ENCODE measurements at regions not wholly inside any gene's neighbourhood (a gene's known extent, or its start where the extent isn't known, plus 50 kb on each side); places are given as distances from the start of the nearest gene placed in this dataset.

DNA sequence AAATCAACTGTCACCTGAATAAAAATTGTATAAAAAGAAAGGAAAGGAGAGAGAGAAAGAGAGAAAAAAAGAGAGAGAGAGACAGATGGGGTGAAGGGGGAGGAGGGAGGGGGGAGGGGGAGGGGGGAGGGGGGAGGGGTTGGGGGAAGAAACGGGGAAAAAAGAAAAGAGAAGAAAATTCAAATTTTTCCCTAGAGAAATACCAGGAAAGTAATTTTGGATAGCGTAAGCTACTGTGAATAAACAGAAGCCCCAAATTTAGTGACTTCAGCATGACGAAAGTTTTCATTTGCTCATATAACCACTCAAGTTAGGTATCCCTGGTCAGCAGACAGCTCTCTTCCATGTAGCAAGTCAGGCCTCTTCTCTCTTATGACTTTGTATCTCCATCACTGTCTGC is 289.4 kb upstream of the MYOCD start:
- H3K27me3 ChIP-seq: no peaks in the 10 kb centered on the region; the same call in 1 of the 2 replicates
- H3K4me1 ChIP-seq: no peaks in the 10 kb centered on the region
- no peak overlapping the region for H3K27ac ChIP-seq
- H3K36me3 ChIP-seq: no peaks in the 10 kb centered on the region
- peaks cover 7% of the 10 kb centered on the region for H3K9me3 ChIP-seq (replicated peaks)
- DNase-seq: no peak
- H3K4me3 ChIP-seq: no peak overlapping the region

DNA sequence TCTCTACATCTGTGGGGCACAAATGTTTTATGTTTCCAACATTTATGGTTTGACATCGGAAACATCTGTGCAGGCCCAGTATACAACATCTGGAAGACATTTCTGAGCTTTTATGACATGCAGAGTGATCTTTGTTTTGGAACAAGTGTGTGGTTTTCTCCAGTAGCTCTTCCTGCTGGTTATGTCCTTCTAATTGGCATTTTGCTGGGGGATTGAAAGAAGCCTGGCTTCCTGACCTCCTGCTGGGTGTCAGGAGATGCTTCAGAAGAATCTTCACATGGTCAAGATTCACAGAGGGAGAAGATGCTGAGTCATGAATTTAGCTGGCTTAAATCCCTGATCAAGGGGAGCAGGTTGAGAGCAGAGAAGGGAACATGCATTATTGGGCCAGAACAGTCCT is 279.5 kb upstream of the MYOCD start:
- Histone ChIP-seq H3K9me3 (replicated peaks) (no peaks in the 10 kb centered on the region), H3K4me3 (no peak overlapping the region), H3K4me1 (no peaks in the 10 kb centered on the region), H3K27me3 (peaks cover 26% of the 10 kb centered on the region), H3K36me3 (no peaks in the 10 kb centered on the region), H3K27ac (no peak overlapping the region)
- no peak for DNase-seq

DNA sequence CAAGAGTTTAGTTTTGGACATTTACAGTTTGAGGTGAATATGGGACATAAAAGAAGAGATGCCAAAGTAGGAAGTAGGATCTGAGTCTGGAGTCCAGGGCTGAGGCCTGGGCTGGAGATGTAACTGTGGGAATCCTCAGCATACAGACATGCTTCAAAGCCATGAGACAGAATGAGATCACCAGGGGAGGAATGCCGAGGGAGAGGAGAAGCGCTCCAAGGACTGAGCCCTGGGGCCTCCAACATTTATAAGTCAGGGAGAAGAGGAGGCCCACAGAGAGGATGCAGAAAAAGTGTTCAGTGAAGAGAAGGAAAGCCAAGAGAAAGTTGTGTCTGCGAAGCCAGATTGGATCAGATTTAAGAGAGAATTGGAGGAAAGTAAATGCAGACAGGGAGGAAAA is 277.5 kb upstream of the MYOCD start:
- Histone ChIP-seq H3K27ac (no peak overlapping the region), H3K36me3 (no peaks in the 10 kb centered on the region), H3K9me3 (replicated peaks) (no peaks in the 10 kb centered on the region), H3K27me3 (peaks cover 26% of the 10 kb centered on the region), H3K4me3 (no peak overlapping the region), H3K4me1 (no peaks in the 10 kb centered on the region)
- no peak for DNase-seq

DNA sequence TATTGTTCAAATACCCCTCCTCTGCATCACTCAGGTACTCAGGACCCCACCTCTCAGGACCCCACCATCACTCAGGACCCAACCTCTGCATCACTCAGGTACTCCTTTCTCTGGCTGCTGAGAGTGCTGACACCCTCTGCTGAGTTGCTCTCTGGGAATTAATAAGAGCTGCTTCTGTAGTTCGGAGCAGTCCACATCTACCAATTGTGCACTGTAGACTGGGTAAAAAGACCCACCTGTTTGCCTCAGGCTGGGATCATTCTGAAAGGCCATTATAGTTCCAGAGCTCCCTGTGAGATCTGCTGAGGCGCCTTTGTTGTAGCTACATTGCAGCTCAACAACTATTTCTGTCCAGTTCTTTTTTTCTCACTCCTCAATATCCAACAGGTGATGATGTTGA is 276.3 kb upstream of the MYOCD start:
- Histone ChIP-seq H3K9me3 (replicated peaks) (no peaks in the 10 kb centered on the region), H3K4me3 (no peak overlapping the region), H3K27ac (no peak overlapping the region), H3K4me1 (no peaks in the 10 kb centered on the region), H3K27me3 (peaks cover 25% of the 10 kb centered on the region), H3K36me3 (no peaks in the 10 kb centered on the region)
- DNase-seq: no peak

DNA sequence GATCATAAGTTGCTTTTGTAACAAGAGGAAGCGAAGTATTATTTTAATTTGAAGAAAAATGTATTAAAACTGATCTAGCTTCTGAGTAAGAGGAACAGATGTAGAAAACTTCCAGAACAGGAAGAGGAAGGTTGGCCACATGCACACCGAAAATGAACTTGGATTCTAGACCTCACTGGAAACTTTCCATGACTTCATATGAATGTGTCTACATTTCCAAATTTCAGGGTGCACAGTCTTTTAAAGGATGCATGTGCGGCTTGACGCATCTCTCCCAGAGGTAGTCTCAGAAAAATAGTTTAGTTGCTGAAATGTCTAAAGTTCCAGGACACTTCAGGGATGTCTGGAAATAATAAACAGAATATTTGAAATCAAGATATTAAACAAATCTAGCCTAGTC is 275.1 kb upstream of the MYOCD start:
- Histone ChIP-seq H3K27ac (no peak overlapping the region), H3K36me3 (no peaks in the 10 kb centered on the region), H3K4me3 (no peak overlapping the region), H3K9me3 (replicated peaks) (no peaks in the 10 kb centered on the region), H3K27me3 (peaks cover 19% of the 10 kb centered on the region), H3K4me1 (no peaks in the 10 kb centered on the region)
- DNase-seq: no peak

DNA sequence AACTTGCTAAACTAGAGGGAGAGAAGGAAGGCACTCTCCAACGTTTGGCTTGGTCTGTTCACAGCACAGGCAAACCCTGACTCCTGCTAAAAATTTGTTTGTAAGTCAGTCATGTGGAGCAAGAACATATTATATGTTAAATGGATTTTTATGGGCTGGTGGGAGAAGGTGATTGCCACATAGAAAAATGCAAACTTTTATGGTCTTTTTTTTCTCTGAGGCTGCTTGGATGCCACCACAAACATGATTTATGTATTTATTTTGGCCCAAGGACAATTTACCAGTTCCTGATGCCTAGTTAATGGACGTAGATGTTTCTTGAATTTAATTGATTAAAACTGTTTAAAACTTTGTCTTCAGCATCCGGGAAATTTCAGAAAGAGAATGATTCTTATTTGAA is 274.2 kb upstream of the MYOCD start:
- no peak for DNase-seq
- H3K27ac ChIP-seq: no peak overlapping the region
- H3K27me3 ChIP-seq: peaks cover 19% of the 10 kb centered on the region
- H3K9me3 ChIP-seq (replicated peaks): no peaks in the 10 kb centered on the region
- H3K4me3 ChIP-seq: no peak overlapping the region
- H3K4me1 ChIP-seq: no peaks in the 10 kb centered on the region
- no peaks in the 10 kb centered on the region for H3K36me3 ChIP-seq

DNA sequence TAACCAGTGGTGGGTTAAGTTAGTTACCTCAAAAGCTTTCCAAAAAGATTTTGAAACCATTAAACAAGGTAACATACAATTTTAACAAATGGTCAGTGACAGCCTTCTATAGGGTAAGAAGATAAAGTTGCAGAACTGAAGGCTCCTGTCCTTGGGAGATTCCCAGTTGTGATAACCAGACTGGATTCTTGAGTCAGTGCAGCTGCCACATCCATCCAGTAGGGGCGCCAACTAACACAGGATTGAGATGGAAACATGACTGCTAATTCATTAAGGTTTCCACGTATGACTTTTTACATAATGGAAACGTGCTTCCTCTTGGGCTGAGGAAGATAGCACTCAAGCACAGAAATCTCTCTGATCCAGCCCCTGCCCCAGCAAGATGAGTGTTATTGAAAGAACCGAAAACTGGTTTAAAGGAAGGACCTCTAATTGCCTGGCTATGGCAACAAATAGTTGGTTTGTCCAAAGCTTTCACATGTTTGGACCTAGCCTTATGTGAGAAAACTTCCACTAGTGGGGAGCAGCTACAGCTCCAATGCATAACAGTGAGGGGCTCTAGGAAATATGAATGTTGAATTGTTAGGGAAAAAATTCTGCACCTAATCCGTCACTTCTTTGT is 269.8 kb upstream of the MYOCD start:
- Histone ChIP-seq H3K9me3 (replicated peaks) (no peaks in the 10 kb centered on the region), H3K27ac (no peak overlapping the region), H3K4me1 (no peaks in the 10 kb centered on the region), H3K36me3 (no peaks in the 10 kb centered on the region), H3K4me3 (no peak overlapping the region), H3K27me3 (peaks cover 6% of the 10 kb centered on the region; the same call in 1 of the 2 replicates)
- peak; percentile 48 to 75 for DNase-seq

DNA sequence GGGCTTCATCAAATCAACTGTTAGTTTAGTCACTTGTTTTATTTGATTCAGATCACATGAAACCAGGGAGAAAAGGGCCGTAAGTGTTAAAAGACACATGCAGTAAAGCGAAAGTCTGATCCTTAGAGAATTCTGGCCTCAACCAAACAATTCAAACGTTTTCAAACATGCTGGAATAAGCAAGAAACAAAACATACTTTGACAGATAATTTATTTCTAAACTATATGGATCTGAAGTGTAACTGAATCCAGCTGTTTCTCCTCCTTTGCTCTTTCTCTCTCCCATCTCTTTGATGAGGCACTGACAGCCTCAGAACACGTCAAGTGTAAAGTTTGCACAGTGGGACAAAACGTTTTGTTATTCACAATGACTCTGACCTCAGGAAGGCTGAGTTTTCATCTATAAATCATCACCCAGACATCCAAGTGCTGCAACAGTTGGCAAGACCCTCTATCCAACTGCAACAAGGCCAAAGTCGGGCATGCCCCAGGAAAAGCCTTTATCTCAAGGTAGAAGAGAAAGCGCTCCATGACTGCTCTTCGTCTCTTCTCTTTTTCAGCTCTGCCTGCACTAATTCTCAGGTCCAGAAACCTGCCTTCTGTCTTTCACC is 267.1 kb upstream of the MYOCD start:
- no peak for DNase-seq
- no peak overlapping the region for H3K27ac ChIP-seq

DNA sequence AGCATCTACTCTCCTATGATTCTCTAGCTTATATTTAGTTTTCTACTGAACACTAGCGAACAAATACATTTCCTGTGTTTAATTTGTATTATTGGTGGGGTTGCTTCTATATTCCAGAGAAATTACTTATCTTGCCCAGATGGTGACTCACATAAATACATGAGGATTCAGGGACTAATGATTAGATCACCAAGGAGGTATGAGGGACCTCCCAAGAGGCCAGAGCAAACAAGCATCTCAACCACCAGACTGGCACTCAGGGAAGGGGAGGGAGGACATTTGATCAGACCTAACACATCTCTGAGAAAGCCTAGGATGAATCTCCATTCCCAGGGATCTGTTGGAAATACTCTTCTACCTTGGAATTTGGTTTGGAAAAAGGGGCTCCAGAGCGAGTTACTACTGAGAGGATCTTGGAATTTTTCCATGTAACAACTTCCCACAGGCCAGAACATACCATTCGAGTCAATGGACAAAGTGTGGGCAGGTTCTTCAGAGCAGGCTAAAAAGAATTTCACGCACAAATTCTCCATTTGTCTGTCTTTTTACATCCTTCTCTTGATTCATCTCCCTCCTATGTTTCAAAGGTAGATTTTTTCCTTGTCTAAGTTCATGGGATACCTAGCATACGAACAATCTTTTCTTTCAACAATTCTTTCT is 262.6 kb upstream of the MYOCD start:
- no peak overlapping the region for H3K27ac ChIP-seq
- H3K4me3 ChIP-seq: no peak overlapping the region
- peak; percentile 50 to 53 for DNase-seq
- peaks cover 8% of the 10 kb centered on the region; the same call in 1 of the 2 replicates for H3K4me1 ChIP-seq
- H3K9me3 ChIP-seq (replicated peaks): no peaks in the 10 kb centered on the region
- H3K36me3 ChIP-seq: no peaks in the 10 kb centered on the region
- peaks cover 5% of the 10 kb centered on the region for H3K27me3 ChIP-seq

More for the DNA sequence above, 267.1 kb upstream of the MYOCD start:
- peaks cover 8% of the 10 kb centered on the region; the same call in 1 of the 2 replicates for H3K4me1 ChIP-seq
- no peak overlapping the region for H3K4me3 ChIP-seq
- no peaks in the 10 kb centered on the region for H3K36me3 ChIP-seq
- no peaks in the 10 kb centered on the region for H3K9me3 ChIP-seq (replicated peaks)
- peaks cover 5% of the 10 kb centered on the region; the same call in 1 of the 2 replicates for H3K27me3 ChIP-seq

DNA sequence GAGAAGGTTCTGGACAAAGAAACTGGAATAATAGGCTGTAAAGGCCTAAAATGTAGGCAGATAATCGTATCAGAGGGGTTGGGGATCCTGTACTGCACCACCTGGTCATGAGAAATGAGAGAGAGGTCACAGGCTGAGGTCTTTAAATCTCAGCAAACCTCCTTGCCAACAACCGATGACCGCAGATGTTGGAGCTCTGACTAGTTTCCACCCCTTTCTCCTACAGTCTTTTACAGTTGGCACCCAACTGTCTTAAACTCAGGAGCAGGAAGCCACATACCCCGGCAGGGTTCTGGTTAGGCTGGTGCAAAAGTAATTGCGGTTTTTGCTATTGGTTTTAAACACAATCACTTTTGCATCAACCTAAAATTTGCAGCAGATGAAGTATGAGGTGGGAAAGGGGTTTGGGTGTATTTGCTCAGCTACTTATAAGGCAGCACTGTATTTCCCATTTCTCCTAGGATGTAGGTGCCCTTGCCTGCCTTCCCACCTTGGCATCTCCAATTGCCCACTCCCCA is 261.8 kb upstream of the MYOCD start:
- no peak overlapping the region for H3K4me3 ChIP-seq
- H3K9me3 ChIP-seq (replicated peaks): no peaks in the 10 kb centered on the region
- H3K4me1 ChIP-seq: peaks cover 8% of the 10 kb centered on the region; the same call in 1 of the 2 replicates
- no peak for DNase-seq
- H3K36me3 ChIP-seq: no peaks in the 10 kb centered on the region
- no peak overlapping the region for H3K27ac ChIP-seq
- H3K27me3 ChIP-seq: peaks cover 4% of the 10 kb centered on the region

DNA sequence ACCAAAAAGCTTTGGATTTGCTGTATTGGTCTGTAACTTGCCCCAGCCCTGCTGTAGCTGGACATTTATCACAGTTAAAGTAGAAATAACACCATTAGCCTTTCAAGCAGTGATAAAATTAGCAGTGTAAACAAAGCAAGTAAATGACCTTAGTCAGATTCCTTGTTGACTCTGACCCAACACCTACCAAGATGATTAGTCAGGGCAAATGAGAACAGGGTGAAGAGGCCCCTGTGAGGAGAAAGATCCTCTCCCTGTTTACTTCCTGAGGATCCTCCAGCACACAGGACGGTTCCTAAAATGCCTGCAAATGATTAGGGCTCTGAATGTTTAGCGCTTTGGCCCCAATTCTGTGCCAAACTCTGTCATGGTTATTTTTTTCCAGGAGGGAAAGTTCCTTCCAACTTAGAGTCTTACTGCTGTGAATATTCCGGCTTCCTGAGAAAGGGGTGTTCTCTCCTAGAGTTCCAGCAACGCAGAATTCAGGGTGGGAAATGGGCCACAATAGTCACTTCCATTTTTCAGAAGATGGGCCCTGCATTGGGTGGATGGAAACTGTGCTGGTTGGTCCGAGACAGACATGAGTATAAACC is 259.0 kb upstream of the MYOCD start:
- no peaks in the 10 kb centered on the region; the same call in 1 of the 2 replicates for H3K27me3 ChIP-seq
- peaks cover 8% of the 10 kb centered on the region; the same call in 1 of the 2 replicates for H3K4me1 ChIP-seq
- DNase-seq: no peak
- H3K36me3 ChIP-seq: no peaks in the 10 kb centered on the region
- no peak overlapping the region for H3K27ac ChIP-seq
- no peak overlapping the region for H3K4me3 ChIP-seq
- no peaks in the 10 kb centered on the region for H3K9me3 ChIP-seq (replicated peaks)

DNA sequence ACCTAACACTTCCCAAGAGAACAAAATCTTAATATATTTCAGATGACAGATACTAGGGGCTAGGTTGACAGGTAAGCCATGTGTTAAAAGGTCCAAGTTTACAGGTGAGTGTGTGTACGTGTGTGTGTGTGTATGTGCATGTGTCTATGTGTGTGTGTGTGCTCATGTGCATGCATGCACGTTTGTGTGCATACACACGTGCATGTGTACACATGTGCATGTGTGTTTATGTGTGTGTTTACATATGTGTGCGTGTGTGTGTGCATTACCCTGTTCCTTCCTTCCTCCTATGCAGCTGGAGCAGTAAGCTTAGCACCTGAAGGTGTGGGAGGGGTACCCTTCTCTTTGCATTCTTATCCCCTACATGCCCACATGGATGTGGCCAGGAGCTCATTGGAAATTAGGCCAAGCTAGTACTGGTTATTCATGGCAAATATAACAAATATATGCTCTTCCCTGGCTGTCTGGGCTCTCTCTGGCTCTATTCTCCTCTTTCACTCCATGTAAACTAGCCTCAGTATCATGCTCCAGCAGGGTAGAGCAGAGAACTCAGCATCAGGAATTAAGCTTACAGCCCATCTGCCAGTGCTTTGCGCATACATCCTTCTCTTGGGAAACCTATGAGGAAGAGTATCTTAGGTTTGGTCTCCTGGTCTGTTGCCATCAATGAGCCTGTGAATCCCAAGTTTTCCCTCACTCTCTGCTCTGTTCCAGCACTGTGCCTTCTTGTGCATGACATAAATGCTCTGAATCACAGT is 258.0 kb upstream of the MYOCD start:
- Histone ChIP-seq H3K27me3 (no peaks in the 10 kb centered on the region; the same call in 1 of the 2 replicates), H3K36me3 (no peaks in the 10 kb centered on the region), H3K4me1 (peaks cover 8% of the 10 kb centered on the region; the same call in 1 of the 2 replicates), H3K9me3 (replicated peaks) (no peaks in the 10 kb centered on the region), H3K27ac (no peak overlapping the region), H3K4me3 (no peak overlapping the region)
- DNase-seq: no peak

DNA sequence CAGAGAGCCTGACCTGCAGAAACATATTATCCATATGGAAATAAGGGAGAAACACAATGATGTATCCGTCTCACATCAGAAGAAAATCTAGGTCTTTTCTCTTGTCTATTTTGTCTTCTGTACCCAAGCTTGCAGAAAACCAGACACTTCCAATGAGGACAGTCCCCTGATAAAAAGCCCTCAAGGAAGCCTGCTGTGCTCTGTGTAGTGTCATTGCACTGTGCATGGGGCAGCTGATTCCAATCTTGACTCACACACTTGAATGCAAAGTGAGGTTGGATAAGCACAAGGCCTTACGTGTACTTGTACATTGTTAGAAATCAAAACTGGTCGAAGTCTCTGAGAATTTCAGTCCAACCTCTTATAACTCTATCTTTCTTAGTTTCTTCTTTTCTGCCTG is 256.6 kb upstream of the MYOCD start:
- Histone ChIP-seq H3K36me3 (no peaks in the 10 kb centered on the region), H3K4me1 (no peaks in the 10 kb centered on the region), H3K27ac (no peak overlapping the region), H3K4me3 (no peak overlapping the region), H3K9me3 (replicated peaks) (no peaks in the 10 kb centered on the region), H3K27me3 (no peaks in the 10 kb centered on the region; the same call in 1 of the 2 replicates)
- DNase-seq: no peak

DNA sequence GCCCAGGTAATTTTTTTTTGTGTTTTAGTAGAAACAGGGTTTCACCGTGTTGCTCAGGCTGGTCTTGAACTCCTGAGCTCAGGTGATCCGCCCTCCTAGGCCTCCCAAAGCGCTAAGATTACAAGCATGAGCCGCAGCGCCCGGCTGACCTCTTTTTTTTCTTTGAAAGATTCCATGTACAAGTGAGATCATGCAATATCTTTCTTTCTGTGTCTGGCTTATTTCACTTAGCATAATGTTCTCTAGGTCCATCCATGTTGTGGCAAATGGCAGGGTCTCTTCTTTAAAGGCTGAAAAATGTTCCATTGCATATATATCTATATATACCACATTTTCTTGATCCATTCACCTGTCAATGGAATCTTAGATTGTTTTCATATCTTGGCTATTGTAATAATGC is 255.0 kb upstream of the MYOCD start:
- Histone ChIP-seq H3K4me3 (no peak overlapping the region), H3K9me3 (replicated peaks) (no peaks in the 10 kb centered on the region), H3K4me1 (no peaks in the 10 kb centered on the region), H3K27ac (no peak overlapping the region), H3K27me3 (no peaks in the 10 kb centered on the region; the same call in none of the 2 replicates), H3K36me3 (no peaks in the 10 kb centered on the region)
- no peak for DNase-seq

Measured in SJCRH30 (cell line).